GM12878 (cell line): ENCODE measurements at regions not wholly inside any gene's neighbourhood (a gene's known extent, or its start where the extent isn't known, plus 50 kb on each side); places are given as distances from the start of the nearest gene placed in this dataset.

ENCODE experiments used
- ATAC-seq: fragments of 200-7000 bp; cut with Tn5 transposase; 3 replicates; pipeline ENCODE4 v1.9.1; 2020; ENCODE audit warnings: mild to moderate bottlenecking, moderate library complexity
- BruUV-seq: library from RNA; stranded (reverse); fragments of 400-500 nt; replicated peaks from 2 replicates; lab custom pipeline; 2021; lab: Mats Ljungman, UMichigan
- CTCF ChIA-PET: fragments of 300-600 bp; sonication (Branson Sonifier 250); formaldehyde crosslinking; extraction: SDS; loops from one replicate; lab custom pipeline; 2021; ENCODE audit warnings: inconsistent platforms; lab: Yijun Ruan, JAX
- POLR2A ChIA-PET: fragments of 350-600 bp; formaldehyde crosslinking; extraction: SDS; loops from one replicate; lab custom pipeline; 2021; ENCODE audit warnings: inconsistent platforms; lab: Charles Lee
- RAD21 ChIA-PET: fragments of 300-600 bp; sonication (Branson Sonifier 250); formaldehyde crosslinking; loops from one replicate; lab custom pipeline; 2023; ENCODE audit warnings: antibody characterized with exemption; ENCODE audit not compliant: unreplicated experiment; lab: Charles Lee
- SMC1A ChIA-PET: fragments of 300-600 bp; sonication (Branson Sonifier 250); formaldehyde crosslinking; loops from one replicate; lab custom pipeline; 2023; ENCODE audit not compliant: unreplicated experiment, uncharacterized antibody; lab: Charles Lee
- DNase-seq: peaks from one replicate; pipeline ENCODE4 v3.0.0-alpha.2; 2011; ENCODE audit warnings: low read depth, low spot score
- FAIRE-seq: peaks from 3 replicates; lab custom pipeline; 2011; peaks lifted over from hg19 to GRCh38; lab: Jason Lieb, UNC
- H2AFZ ChIP-seq: 2 replicates; pipeline ENCODE4 v1.6.0; 2011; ENCODE audit warnings: low read depth, low read length, control low read depth; ENCODE audit not compliant: control insufficient read depth
- H3K27ac ChIP-seq: 2 replicates; pipeline ENCODE4 v1.5.1; 2011; ENCODE audit warnings: control low read depth; ENCODE audit not compliant: control insufficient read depth, insufficient read depth
- H3K27me3 ChIP-seq, 2 experiments: replicated peaks in 1 of 2; 2 replicates each; pipeline versions ENCODE4 v1.6.0 to v1.6.1; 2011; ENCODE audit warnings: low read length in 1 of 2; ENCODE audit not compliant: control insufficient read depth in 2 of 2, insufficient read depth in 2 of 2
- H3K36me3 ChIP-seq, 2 experiments: 2 replicates each; pipeline ENCODE4 v1.5.1; 2011; ENCODE audit warnings: low read length in 1 of 2; ENCODE audit not compliant: control insufficient read depth in 2 of 2, insufficient read depth in 2 of 2
- H3K4me1 ChIP-seq: 2 replicates; pipeline ENCODE4 v1.6.1; 2011; ENCODE audit warnings: mild to moderate bottlenecking, low read length, moderate library complexity, mixed read lengths; ENCODE audit not compliant: control insufficient read depth, insufficient read depth
- H3K4me2 ChIP-seq: 2 replicates; pipeline ENCODE4 v1.6.0; 2011; ENCODE audit warnings: control low read depth; ENCODE audit not compliant: control insufficient read depth, insufficient read depth
- H3K4me3 ChIP-seq: fragments of 200-600 bp; sonication (generic); 2 replicates; pipeline ENCODE4 v1.5.1; 2016
- H3K79me2 ChIP-seq: 2 replicates; pipeline ENCODE4 v1.6.0; 2011; ENCODE audit warnings: low read length; ENCODE audit not compliant: control insufficient read depth, insufficient read depth
- H3K9ac ChIP-seq: 2 replicates; pipeline ENCODE4 v1.8.0; 2011; ENCODE audit warnings: low read length, control low read depth, mixed read lengths; ENCODE audit not compliant: control insufficient read depth, insufficient read depth
- H3K9me3 ChIP-seq: replicated peaks from 3 replicates; pipeline ENCODE4 v1.5.1; 2011; ENCODE audit warnings: mild to moderate bottlenecking, low read length; ENCODE audit not compliant: control insufficient read depth, insufficient read depth
- H4K20me1 ChIP-seq: 2 replicates; pipeline ENCODE4 v1.6.0; 2011; ENCODE audit not compliant: control insufficient read depth, insufficient read depth
- BMI1 ChIP-seq: fragments of 450-650 bp; IDR thresholded peaks from 2 replicates; pipeline ENCODE4 v1.6.1; 2016; ENCODE audit warnings: mild to moderate bottlenecking, moderate library complexity, borderline replicate concordance
- MTA2 ChIP-seq: fragments of 450-650 bp; IDR thresholded peaks from 2 replicates; pipeline ENCODE4 v1.6.1; 2016; ENCODE audit warnings: low read depth, mild to moderate bottlenecking, moderate library complexity
- NR2C1 ChIP-seq: fragments of 450-650 bp; IDR thresholded peaks from 2 replicates; pipeline ENCODE4 v1.6.1; 2017; ENCODE audit warnings: antibody characterized with exemption, mild to moderate bottlenecking, moderate library complexity
- NR2F1 ChIP-seq: fragments of 450-650 bp; conservative IDR thresholded peaks from 2 replicates; pipeline ENCODE4 v1.6.1; 2017; ENCODE audit warnings: mild to moderate bottlenecking
- NRF1 ChIP-seq: conservative IDR thresholded peaks from 2 replicates; pipeline ENCODE4 v1.6.1; 2011; ENCODE audit warnings: mild to moderate bottlenecking, low read depth, low read length, improper control_type of control experiment
- PML ChIP-seq: IDR thresholded peaks from 2 replicates; pipeline ENCODE4 v1.6.1; 2012; ENCODE audit warnings: low read length, inconsistent platforms
- POLR2AphosphoS5 ChIP-seq: IDR thresholded peaks from 2 replicates; pipeline ENCODE4 v1.6.1; 2011; ENCODE audit warnings: mild to moderate bottlenecking, low read length, inconsistent platforms
- SIN3A ChIP-seq: IDR thresholded peaks from 2 replicates; pipeline ENCODE4 v1.6.1; 2012; ENCODE audit warnings: low read depth, low read length, improper control_type of control experiment
- SMC3 ChIP-seq: IDR thresholded peaks from 2 replicates; pipeline ENCODE4 v1.6.1; 2011; ENCODE audit warnings: low read length, improper control_type of control experiment, borderline replicate concordance
- SREBF1 ChIP-seq: IDR thresholded peaks from 2 replicates; pipeline ENCODE4 v1.6.1; 2012; ENCODE audit warnings: mild to moderate bottlenecking, low read length
- STAT3 ChIP-seq: IDR thresholded peaks from 2 replicates; pipeline ENCODE4 v1.6.1; 2011; ENCODE audit warnings: low read depth, low read length, improper control_type of control experiment
- ZNF207 ChIP-seq: fragments of 450-650 bp; IDR thresholded peaks from 2 replicates; pipeline ENCODE4 v1.6.1; 2014; ENCODE audit warnings: antibody characterized with exemption, mild to moderate bottlenecking, borderline replicate concordance
- ZNF217 ChIP-seq: fragments of 450-650 bp; IDR thresholded peaks from 2 replicates; pipeline ENCODE4 v1.6.1; 2017; ENCODE audit warnings: antibody characterized with exemption, mild to moderate bottlenecking
- ZSCAN29 ChIP-seq: fragments of 450-650 bp; IDR thresholded peaks from 2 replicates; pipeline ENCODE4 v1.6.1; 2017; ENCODE audit warnings: mild to moderate bottlenecking, moderate library complexity
- WGBS: methylation state at CpG from one replicate; pipeline ENCODE4 v1.1.6; 2016; ENCODE audit warnings: low lambda C conversion rate; ENCODE audit not compliant: insufficient replicate concordance, insufficient coverage; ENCODE audit errors: missing lambda C conversion rate; 5-methylcytosine and 5-hydroxymethylcytosine counted together
- in situ Hi-C: fragments of 300-500 bp; cut with MboI; formaldehyde crosslinking; loops from 9 replicates; pipeline ENCODE4 v1.14.3; 2018; ENCODE audit warnings: mixed read lengths
- intact Hi-C: fragments of 100-400 bp; cut with micrococcal nuclease; formaldehyde crosslinking; loops from one replicate; pipeline ENCODE4 v1.14.2; 2022; ENCODE audit not compliant: unreplicated experiment
- TF ChIP-seq, protein P1 (sequence below): IDR thresholded peaks from 2 replicates; pipeline ENCODE4 v1.6.1; 2012; ENCODE audit warnings: mild to moderate bottlenecking, low read depth, low read length
- TF ChIP-seq, protein P2 (sequence below): fragments of 450-650 bp; formaldehyde crosslinking; IDR thresholded peaks from 2 replicates; pipeline ENCODE4 v1.5.0; 2022; ENCODE audit warnings: mild to moderate bottlenecking, missing genetic modification characterization

DNA sequence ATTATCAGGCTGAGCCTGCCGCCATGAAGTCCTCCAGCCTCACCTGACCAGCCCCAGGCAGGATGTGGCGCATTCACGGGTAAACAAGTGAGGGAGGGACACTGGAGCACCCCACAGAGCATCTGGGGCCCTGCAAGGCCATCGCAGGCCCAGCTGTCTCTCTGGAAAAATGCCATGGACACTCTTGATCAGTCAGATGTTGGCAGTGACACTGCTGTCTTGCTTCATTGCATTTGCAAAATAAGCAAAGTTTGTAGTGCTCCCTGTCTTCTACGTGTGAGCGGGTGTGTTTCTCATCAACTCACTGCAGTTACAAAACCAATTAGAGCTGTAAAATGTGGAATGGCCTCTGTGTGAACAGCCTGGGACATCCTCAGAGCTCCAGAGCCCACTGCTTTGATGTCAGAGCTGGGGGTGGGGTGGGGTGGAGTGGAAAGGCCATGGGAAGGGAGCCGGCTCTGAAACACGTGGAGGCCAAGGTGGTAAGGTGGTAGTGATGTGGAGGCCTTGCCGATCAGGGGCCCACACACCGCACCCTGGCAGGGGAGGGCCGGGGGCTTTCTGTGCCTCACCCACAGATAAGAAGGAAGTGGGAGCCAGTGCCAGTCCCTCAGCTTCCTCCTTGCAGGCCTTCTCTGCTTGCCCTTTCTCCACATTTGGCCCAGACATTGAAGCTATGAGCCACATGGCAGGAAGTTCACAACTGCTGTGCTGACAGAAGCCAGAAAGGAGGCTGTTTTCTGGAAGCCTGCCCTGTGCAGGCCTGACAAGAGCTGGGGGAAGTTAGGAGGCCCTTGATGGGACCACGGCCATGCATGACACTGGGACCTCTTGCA is 254.9 kb downstream of the RHOU start (continued):
- no peak for TF ChIP-seq BMI1
- TF ChIP-seq ZSCAN29, result no peak
- TF ChIP-seq, protein P1, sequence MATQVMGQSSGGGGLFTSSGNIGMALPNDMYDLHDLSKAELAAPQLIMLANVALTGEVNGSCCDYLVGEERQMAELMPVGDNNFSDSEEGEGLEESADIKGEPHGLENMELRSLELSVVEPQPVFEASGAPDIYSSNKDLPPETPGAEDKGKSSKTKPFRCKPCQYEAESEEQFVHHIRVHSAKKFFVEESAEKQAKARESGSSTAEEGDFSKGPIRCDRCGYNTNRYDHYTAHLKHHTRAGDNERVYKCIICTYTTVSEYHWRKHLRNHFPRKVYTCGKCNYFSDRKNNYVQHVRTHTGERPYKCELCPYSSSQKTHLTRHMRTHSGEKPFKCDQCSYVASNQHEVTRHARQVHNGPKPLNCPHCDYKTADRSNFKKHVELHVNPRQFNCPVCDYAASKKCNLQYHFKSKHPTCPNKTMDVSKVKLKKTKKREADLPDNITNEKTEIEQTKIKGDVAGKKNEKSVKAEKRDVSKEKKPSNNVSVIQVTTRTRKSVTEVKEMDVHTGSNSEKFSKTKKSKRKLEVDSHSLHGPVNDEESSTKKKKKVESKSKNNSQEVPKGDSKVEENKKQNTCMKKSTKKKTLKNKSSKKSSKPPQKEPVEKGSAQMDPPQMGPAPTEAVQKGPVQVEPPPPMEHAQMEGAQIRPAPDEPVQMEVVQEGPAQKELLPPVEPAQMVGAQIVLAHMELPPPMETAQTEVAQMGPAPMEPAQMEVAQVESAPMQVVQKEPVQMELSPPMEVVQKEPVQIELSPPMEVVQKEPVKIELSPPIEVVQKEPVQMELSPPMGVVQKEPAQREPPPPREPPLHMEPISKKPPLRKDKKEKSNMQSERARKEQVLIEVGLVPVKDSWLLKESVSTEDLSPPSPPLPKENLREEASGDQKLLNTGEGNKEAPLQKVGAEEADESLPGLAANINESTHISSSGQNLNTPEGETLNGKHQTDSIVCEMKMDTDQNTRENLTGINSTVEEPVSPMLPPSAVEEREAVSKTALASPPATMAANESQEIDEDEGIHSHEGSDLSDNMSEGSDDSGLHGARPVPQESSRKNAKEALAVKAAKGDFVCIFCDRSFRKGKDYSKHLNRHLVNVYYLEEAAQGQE, result no peak
- TF ChIP-seq NR2F1, result no peak

DNA sequence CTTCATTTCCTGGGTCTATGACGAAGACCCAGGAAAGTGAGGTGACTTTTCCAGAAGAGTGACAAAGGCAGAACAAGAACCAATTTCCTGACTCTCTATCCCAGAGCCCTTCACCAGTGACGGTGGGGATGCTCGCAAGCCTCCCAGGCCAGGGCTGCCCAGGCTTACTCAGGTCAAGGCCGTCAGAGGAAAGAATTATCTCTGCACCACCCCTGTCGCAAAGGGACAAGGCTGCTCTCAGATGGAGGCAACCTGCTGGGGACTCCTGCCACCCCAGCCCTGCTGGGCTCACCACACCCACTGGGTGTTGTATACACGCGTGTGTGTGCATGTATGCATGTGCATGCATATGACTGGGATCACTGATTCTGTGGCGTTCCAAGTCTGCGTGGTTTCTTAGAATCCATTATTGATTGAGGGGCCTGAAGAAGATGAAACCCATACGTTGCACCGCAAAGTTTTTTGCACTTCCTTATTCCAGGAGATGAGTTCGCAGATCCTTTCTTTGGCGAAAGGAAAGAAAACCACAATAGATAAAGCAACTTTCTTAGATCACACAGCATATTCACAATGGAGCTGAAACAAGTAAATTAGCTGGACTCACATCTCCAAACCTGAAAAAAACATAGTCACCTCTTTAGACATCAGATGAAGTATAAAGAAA is 255.8 kb downstream of the RHOU start:
- H3K4me1 ChIP-seq, result no peaks in the 10 kb centered on the region
- no peaks in the 10 kb centered on the region for H3K36me3 ChIP-seq
- ATAC-seq (no peak), FAIRE-seq (no peak), DNase-seq (no peak)
- no TSS peak for BruUV-seq
- peaks cover 4 to 9% of the 10 kb centered on the region in 2 experiments for H3K27me3 ChIP-seq
- no peak overlapping the region for H3K27ac ChIP-seq
- ChIA-PET RAD21 (no interaction called here), POLR2A (no interaction called here), CTCF (no interaction called here), SMC1A (no interaction called here)
- intact Hi-C loops, result no loop called here
- H2AFZ ChIP-seq, result no peak overlapping the region
- H3K9me3 ChIP-seq, result no peaks in the 10 kb centered on the region
- in situ Hi-C loops, result no loop called here
- no peaks in the 10 kb centered on the region for H3K79me2 ChIP-seq
- H3K4me2 ChIP-seq, result no peak overlapping the region
- WGBS, result 69% methylated on average over 13 of the region's 13 CpGs
- no peaks in the 10 kb centered on the region for H4K20me1 ChIP-seq
- no peak overlapping the region for H3K4me3 ChIP-seq
- no peak overlapping the region for H3K9ac ChIP-seq
- TF ChIP-seq SIN3A (no peak), NRF1 (no peak), ZNF207 (no peak), MTA2 (no peak), POLR2AphosphoS5 (no peak), SMC3 (no peak), SREBF1 (no peak), PML (no peak), STAT3 (no peak), NR2C1 (no peak), ZNF217 (no peak)
- TF ChIP-seq, protein P2, sequence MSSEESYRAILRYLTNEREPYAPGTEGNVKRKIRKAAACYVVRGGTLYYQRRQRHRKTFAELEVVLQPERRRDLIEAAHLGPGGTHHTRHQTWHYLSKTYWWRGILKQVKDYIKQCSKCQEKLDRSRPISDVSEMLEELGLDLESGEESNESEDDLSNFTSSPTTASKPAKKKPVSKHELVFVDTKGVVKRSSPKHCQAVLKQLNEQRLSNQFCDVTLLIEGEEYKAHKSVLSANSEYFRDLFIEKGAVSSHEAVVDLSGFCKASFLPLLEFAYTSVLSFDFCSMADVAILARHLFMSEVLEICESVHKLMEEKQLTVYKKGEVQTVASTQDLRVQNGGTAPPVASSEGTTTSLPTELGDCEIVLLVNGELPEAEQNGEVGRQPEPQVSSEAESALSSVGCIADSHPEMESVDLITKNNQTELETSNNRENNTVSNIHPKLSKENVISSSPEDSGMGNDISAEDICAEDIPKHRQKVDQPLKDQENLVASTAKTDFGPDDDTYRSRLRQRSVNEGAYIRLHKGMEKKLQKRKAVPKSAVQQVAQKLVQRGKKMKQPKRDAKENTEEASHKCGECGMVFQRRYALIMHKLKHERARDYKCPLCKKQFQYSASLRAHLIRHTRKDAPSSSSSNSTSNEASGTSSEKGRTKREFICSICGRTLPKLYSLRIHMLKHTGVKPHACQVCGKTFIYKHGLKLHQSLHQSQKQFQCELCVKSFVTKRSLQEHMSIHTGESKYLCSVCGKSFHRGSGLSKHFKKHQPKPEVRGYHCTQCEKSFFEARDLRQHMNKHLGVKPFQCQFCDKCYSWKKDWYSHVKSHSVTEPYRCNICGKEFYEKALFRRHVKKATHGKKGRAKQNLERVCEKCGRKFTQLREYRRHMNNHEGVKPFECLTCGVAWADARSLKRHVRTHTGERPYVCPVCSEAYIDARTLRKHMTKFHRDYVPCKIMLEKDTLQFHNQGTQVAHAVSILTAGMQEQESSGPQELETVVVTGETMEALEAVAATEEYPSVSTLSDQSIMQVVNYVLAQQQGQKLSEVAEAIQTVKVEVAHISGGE (CRISPR knock-in tag), result no peak
